Pulmonary artery endothelial cell (primary cell): ENCODE measurements at regions not wholly inside any gene's neighbourhood (a gene's known extent, or its start where the extent isn't known, plus 50 kb on each side); places are given as distances from the start of the nearest gene placed in this dataset.

Experiments
- DNase-seq: peaks from one replicate; pipeline ENCODE4 v3.0.0-alpha.2; 2011; ENCODE audit warnings: low read depth, low spot score

GRCh38 chr21:31410499-31411131, 66.6 kb upstream of the TIAM1 start:
- DNase-seq, result no peak

DNA sequence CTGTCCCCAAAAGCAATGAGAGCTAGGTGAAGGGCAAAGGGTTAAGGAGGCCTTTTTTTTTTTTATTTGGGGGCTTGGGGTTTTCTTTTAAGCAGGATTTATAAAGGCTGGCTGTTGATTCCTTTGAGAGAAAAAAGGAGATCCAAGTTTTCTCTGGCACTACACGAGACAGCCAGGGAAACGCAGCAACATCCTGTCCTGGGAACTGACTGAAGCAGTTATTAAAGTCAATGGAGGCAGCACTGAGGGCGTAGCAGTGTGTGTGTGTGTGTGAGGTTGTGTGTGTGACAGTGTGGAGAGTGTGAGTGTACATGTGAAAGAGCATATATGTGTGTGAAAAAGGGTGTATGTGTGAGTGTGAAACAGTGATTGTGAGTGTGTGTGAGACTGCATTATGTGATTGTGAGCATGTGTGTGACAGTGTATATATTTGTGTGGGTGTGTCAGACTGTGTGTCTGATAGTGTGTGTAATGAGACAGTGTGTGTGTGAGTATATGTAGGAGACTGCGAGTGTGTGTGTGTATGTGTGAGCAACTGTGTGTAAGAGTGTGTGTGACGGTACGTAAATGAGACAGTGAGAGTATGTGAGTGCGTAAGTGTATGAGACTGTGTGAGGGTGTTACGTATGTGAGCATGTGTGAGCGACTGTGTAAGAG, 65.9 kb upstream of the TIAM1 start:
- no peak for DNase-seq

- DNase-seq, result no peak
Observed at GRCh38 chr21:31408301-31409088, 64.4 kb upstream of the TIAM1 start.

DNA sequence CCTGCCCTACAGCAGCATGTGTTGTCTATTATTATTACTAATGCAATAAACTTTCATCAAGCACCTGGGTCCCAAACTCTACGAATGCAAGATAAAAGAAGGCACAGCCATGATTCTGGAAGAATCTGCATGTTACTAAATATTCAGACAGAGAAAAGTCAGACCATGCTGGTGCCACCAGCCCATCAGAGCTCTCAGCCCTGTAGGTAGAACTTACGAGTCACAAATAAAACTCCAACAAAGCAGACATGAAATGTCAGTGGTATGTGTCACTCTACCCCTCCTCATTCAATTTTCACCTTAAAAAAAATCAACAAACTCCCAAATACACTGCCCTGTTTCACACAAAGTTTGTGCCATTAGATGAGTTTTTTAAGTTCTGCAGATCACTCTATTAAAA, 62.4 kb upstream of the TIAM1 start:
- DNase-seq, result no peak

- no peak for DNase-seq
Observed at GRCh38 chr21:31405604-31406003, 61.5 kb upstream of the TIAM1 start.

- DNase-seq, result no peak
Observed at GRCh38 chr21:31403596-31404333, 59.7 kb upstream of the TIAM1 start.

DNA sequence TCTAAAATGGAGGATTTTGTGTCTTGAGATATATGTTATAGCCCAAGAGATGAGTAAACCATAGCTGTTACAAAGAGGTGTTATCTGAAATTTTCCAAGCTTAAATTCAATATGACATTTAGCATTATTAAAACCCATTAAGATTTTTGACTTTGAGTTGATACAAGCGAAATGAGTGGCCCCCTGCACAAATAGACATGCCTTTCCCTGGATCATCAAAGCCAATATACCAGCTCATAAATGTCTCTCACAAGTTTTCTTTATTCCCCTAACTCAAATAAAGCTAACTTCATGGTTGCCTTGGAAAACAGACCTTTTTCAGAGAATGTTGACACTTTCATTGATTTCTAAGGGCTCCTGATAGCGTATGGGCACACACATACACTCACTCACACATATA, 55.5 kb upstream of the TIAM1 start:
- DNase-seq, result no peak

DNA sequence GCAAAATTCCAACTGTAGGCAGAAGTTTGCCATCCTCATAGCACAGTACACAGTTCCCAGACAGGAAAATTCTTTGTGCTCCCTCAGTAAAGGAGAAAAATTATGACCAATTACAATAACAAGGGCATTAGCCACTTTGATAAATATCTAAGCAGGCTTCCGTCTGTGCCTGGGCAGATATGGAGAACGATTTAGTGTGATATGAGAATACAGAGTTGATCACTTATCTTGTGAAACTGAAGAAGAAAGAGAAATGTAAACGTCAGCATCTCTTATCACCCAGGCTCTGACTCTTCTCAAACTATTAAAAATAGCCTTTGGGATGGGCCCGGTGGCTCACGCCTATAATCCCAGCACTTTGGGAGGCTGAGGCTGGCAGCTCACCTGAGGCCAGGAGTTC, 54.5 kb upstream of the TIAM1 start:
- no peak for DNase-seq

DNA sequence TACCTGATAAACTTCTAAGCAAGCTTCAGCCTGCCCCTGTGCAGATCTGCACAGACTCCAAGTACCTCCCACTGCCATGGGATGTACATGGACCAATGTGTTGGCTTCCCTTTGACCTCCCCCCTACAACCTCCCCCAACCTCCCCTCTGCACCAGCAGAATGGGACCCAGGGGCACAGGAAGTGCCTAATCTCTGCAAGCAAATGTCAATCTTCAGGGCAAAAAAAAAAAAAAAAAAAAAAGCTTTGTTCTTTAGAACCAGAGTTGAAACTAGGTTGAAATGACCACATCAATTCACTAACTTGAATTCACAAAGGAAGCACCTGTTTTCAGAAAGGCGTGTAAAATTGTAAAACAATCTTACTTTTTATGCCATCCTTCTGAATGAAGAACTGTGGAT, 53.9 kb upstream of the TIAM1 start:
- DNase-seq, result no peak

- no peak for DNase-seq
Observed at GRCh38 chr21:31397515-31397926, 53.5 kb upstream of the TIAM1 start.

DNA sequence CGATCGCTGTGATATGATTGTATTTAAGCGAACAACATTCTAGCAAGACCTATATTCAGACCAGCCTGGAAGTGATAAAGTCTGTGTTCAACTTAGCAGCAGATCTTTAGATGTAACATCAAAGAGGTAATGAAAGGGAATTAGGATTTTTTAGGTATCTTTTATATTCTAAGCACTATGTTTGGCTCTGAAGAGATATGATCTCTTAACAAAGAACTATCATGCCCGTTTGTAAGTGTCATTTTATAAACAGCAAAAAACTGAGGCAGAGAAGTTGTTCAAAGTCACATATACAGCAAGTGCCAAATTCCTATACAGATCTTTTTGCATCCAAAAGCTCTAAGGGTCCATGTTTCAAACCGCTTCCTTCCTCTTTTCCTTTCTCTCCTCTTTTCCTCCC, 53.0 kb upstream of the TIAM1 start:
- no peak for DNase-seq

DNA sequence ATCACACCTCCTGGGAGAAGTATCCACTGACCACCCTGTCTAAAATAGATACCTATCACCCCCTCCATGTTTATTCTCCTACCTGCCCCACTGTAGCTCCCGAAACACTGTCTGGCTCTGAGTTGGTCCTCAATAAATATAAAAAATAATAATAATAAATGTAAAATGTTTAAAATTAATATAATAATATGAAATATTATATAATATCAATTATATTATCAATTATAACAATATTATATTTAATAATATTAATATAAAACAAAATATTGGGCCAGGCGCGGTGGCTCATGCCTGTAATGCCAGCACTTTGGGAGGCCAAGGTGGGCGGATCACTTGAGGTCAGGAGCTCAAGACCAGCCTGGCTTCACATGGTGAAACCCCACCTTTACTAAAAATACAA, 52.3 kb upstream of the TIAM1 start:
- no peak for DNase-seq

GRCh38 chr21:31395791-31396190, 51.7 kb upstream of the TIAM1 start:
- no peak for DNase-seq

DNA sequence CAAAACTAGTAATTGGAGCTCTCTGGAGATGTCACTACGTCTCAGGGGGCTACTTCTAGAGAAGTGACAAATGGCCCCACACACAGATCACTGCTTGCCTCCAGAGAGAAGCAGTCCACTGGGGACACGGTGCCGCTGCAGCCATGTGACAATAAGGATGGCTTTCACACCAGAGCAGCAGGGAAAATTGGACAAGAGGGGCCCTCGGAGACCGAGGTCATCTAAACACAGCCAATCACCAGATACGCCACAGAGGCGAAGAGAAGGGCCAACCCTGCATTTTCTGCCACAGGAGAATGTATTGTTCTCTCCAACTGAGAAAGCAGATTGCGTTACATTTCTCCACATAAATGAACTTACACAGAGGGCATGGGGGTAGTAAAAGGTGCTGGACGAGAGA, 51.2 kb upstream of the TIAM1 start:
- DNase-seq, result no peak

DNA sequence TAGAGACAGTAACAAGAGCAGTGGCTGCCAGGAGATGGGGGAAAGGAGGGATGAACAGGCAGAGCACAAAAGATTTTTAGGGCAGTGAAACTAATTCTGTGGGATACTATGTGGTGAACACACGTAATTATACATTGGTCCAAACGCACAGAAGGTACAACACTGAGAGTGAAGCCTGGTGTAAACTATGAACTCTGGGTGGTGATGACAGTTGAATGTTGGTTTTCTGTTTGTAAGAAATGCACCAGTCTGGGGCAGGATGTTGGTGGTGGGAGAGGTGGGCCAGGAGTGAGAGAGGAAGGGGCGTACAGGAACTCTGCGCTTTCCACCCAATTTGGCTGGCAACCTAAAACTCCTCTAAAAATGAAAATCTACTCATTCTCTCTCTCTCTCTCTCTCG, 50.2 kb upstream of the TIAM1 start:
- DNase-seq, result no peak
